GM23338 (cell line): ENCODE measurements at regions not wholly inside any gene's neighbourhood (a gene's known extent, or its start where the extent isn't known, plus 50 kb on each side); places are given as distances from the start of the nearest gene placed in this dataset.

ENCODE experiments used
- ATAC-seq: fragments of 200-7000 bp; cut with Tn5 transposase; 3 replicates; pipeline ENCODE4 v1.9.1; 2020
- DNase-seq: peaks from one replicate; pipeline ENCODE4 v3.0.0-alpha.2; 2015; ENCODE audit warnings: low spot score
- H2AFZ ChIP-seq: fragments of 200-600 bp; sonication (generic); 2 replicates; pipeline ENCODE4 v1.8.0; 2016; ENCODE audit warnings: antibody characterized with exemption, mild to moderate bottlenecking, moderate library complexity
- H3F3A ChIP-seq: fragments of 200-600 bp; sonication (generic); replicated peaks from 2 replicates; pipeline ENCODE4 v1.8.0; 2017; ENCODE audit warnings: antibody characterized with exemption, mixed run types, low read depth
- H3K27ac ChIP-seq: fragments of 200-600 bp; sonication (generic); 2 replicates; pipeline ENCODE4 v1.6.1; 2016; ENCODE audit warnings: low read depth
- H3K27me3 ChIP-seq: fragments of 200-600 bp; sonication (generic); 2 replicates; pipeline ENCODE4 v1.8.0; 2016; ENCODE audit warnings: mild to moderate bottlenecking, mixed run types, moderate library complexity; ENCODE audit not compliant: insufficient read depth
- H3K36me3 ChIP-seq: fragments of 200-600 bp; sonication (generic); 2 replicates; pipeline ENCODE4 v1.8.0; 2016; ENCODE audit warnings: mild to moderate bottlenecking; ENCODE audit not compliant: insufficient read depth
- H3K4me1 ChIP-seq: fragments of 200-600 bp; sonication (generic); 2 replicates; pipeline ENCODE4 v1.8.0; 2016; ENCODE audit warnings: mild to moderate bottlenecking, moderate library complexity; ENCODE audit not compliant: insufficient read depth
- H3K4me2 ChIP-seq: fragments of 200-600 bp; sonication (generic); 2 replicates; pipeline ENCODE4 v1.7.1; 2017; ENCODE audit warnings: mixed run types
- H3K4me3 ChIP-seq: fragments of 200-600 bp; sonication (generic); 2 replicates; pipeline ENCODE4 v1.6.1; 2016; ENCODE audit warnings: mixed run types
- H3K79me2 ChIP-seq: fragments of 200-600 bp; sonication (generic); replicated peaks from 2 replicates; pipeline ENCODE4 v1.8.0; 2017; ENCODE audit warnings: mild to moderate bottlenecking; ENCODE audit not compliant: insufficient read depth
- H3K9me2 ChIP-seq: fragments of 200-600 bp; sonication (generic); 2 replicates; pipeline ENCODE4 v1.8.0; 2017; ENCODE audit not compliant: insufficient read depth
- H4K20me1 ChIP-seq: fragments of 200-600 bp; sonication (generic); replicated peaks from 2 replicates; pipeline ENCODE4 v1.8.0; 2017; ENCODE audit warnings: mild to moderate bottlenecking; ENCODE audit not compliant: insufficient read depth
- H3K27ac Mint-ChIP-seq: 2 replicates; pipeline ENCODE4 v1.8.0; 2020; ENCODE audit warnings: inconsistent platforms, mild to moderate bottlenecking, moderate library complexity, mixed read lengths
- H3K27me3 Mint-ChIP-seq: 3 replicates; pipeline ENCODE4 v1.8.0; 2022; ENCODE audit warnings: low read depth, mild to moderate bottlenecking, moderate library complexity, mixed read lengths, inconsistent platforms; ENCODE audit not compliant: insufficient read depth, poor library complexity
- H3K36me3 Mint-ChIP-seq: 3 replicates; pipeline ENCODE4 v1.8.0; 2021; ENCODE audit warnings: low read depth, mild to moderate bottlenecking, inconsistent platforms, moderate library complexity, mixed read lengths
- H3K4me1 Mint-ChIP-seq: 3 replicates; pipeline ENCODE4 v1.8.0; 2020; ENCODE audit warnings: mild to moderate bottlenecking, inconsistent platforms, mixed read lengths
- H3K4me3 Mint-ChIP-seq: 3 replicates; pipeline ENCODE4 v1.8.0; 2021; ENCODE audit warnings: moderate library complexity, mild to moderate bottlenecking, inconsistent platforms, mixed read lengths
- H3K9me3 Mint-ChIP-seq: 3 replicates; pipeline ENCODE4 v1.8.0; 2020; ENCODE audit warnings: moderate library complexity, mild to moderate bottlenecking, inconsistent platforms, mixed read lengths
- CTCF ChIP-seq, 2 experiments: fragments of 200-600 bp in 1 of 2; sonication (generic) in 1 of 2; conservative IDR thresholded peaks; 2 replicates each; pipeline versions ENCODE4 v1.5.1 to v1.6.1; 2016 to 2017; ENCODE audit warnings: antibody characterized with exemption in 2 of 2, low read depth in 2 of 2, mild to moderate bottlenecking in 2 of 2, moderate library complexity in 1 of 2
- NANOG ChIP-seq: IDR thresholded peaks from 2 replicates; pipeline ENCODE4 v1.6.1; 2016; ENCODE audit warnings: antibody characterized with exemption, borderline replicate concordance
- POLR2AphosphoS5 ChIP-seq: IDR thresholded peaks from 2 replicates; pipeline ENCODE4 v1.6.1; 2016; ENCODE audit warnings: antibody characterized with exemption, low read depth
- REST ChIP-seq: IDR thresholded peaks from one replicate; pipeline ENCODE4 v1.6.1; 2018; ENCODE audit warnings: antibody characterized with exemption; ENCODE audit not compliant: unreplicated experiment
- STAT1 ChIP-seq: IDR thresholded peaks from one replicate; pipeline ENCODE4 v1.6.1; 2016; ENCODE audit warnings: antibody characterized with exemption; ENCODE audit not compliant: unreplicated experiment
- ZNF114 ChIP-seq: fragments of 250-450 bp; sonication (Bioruptor Pico); IDR thresholded peaks from 2 replicates; pipeline ENCODE4 v1.5.0; 2020; ENCODE audit warnings: mild to moderate bottlenecking, moderate library complexity
- ZNF331 ChIP-seq: fragments of 250-450 bp; sonication (Bioruptor Pico); IDR thresholded peaks from 2 replicates; pipeline ENCODE4 v1.5.0; 2020; ENCODE audit warnings: low read depth, mild to moderate bottlenecking, moderate library complexity
- TF ChIP-seq, protein P1 (sequence below): IDR thresholded peaks from 2 replicates; pipeline ENCODE4 v1.6.1; 2016; ENCODE audit warnings: antibody characterized with exemption

DNA sequence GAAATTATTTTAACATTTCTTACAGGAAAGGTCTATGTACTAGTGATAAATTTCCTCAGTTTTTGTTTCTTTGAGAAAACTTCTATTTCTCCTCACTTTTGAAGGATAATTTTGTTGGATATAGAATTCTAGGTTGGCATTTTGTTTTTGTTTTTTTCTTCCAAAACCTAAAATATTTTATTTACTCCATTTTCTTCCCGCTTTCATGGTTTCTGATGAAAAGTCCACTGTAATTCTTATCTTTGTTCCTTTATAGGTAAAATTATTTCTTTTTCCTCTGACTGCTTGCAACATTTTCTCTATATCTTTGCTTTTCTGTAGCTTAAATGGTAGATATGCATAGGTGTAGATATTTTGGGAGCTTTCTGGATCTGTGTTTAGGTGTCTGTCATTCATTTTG lies 153.9 kb upstream of the DSCAM start:
- peaks cover 4% of the 10 kb centered on the region for H3K36me3 Mint-ChIP-seq
- Histone ChIP-seq H3K9me2 (no peaks in the 10 kb centered on the region), H3K4me3 (no peak overlapping the region), H3K27ac (no peak overlapping the region), H3K79me2 (no peaks in the 10 kb centered on the region), H4K20me1 (no peaks in the 10 kb centered on the region), H3K4me2 (no peak overlapping the region), H2AFZ (no peak overlapping the region), H3K36me3 (no peaks in the 10 kb centered on the region; the same call in 1 of the 2 replicates), H3F3A (no peaks in the 10 kb centered on the region), H3K27me3 (no peaks in the 10 kb centered on the region), H3K4me1 (no peaks in the 10 kb centered on the region)
- H3K27me3 Mint-ChIP-seq = no peaks in the 10 kb centered on the region
- H3K9me3 Mint-ChIP-seq = peaks cover 85% of the 10 kb centered on the region
- no peak overlapping the region for H3K27ac Mint-ChIP-seq
- DNase-seq = no peak
- TF ChIP-seq REST = no peak
- no peak for TF ChIP-seq NANOG
- TF ChIP-seq ZNF114 (CRISPR knock-in tag) = no peak
- ATAC-seq = no peak
- no peak overlapping the region for H3K4me3 Mint-ChIP-seq
- H3K4me1 Mint-ChIP-seq = no peaks in the 10 kb centered on the region

DNA sequence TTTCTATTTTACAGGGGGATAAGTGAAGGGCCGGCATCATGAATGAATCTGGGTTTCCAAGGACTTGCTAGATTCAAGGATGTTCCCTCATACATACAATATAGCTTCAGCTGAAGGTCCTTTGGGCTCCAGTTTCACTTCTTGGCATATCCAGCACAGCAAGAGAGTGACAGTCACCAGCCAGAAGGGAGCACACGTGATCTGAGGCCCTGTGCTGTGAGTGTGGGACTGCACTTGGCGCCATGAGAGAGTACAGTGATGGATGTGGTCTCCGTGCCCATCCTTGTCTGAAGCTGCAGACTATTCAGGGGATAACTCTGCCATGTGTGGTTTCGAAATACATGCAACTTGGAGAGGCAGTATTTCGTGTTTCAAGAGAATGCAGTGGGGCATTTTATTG lies 159.7 kb upstream of the DSCAM start:
- Histone ChIP-seq H2AFZ (no peak overlapping the region), H3K36me3 (no peaks in the 10 kb centered on the region), H3K4me2 (no peak overlapping the region), H3K79me2 (no peaks in the 10 kb centered on the region), H3K9me2 (no peaks in the 10 kb centered on the region), H3F3A (no peaks in the 10 kb centered on the region), H3K27ac (no peak overlapping the region), H3K4me3 (no peak overlapping the region), H4K20me1 (no peaks in the 10 kb centered on the region), H3K27me3 (no peaks in the 10 kb centered on the region), H3K4me1 (no peaks in the 10 kb centered on the region)
- no peak overlapping the region for H3K4me3 Mint-ChIP-seq
- TF ChIP-seq CTCF (conservative IDR thresholded peaks at IDR 0.05; ENCODE audit: low read depth in 2 of 2) (no peak), POLR2AphosphoS5 (no peak), ZNF114 (CRISPR knock-in tag) (no peak), ZNF331 (no peak), STAT1 (no peak), NANOG (no peak)
- TF ChIP-seq, protein P1, sequence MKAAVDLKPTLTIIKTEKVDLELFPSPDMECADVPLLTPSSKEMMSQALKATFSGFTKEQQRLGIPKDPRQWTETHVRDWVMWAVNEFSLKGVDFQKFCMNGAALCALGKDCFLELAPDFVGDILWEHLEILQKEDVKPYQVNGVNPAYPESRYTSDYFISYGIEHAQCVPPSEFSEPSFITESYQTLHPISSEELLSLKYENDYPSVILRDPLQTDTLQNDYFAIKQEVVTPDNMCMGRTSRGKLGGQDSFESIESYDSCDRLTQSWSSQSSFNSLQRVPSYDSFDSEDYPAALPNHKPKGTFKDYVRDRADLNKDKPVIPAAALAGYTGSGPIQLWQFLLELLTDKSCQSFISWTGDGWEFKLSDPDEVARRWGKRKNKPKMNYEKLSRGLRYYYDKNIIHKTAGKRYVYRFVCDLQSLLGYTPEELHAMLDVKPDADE = no peak
- H3K27ac Mint-ChIP-seq = no peak overlapping the region
- DNase-seq (no peak), ATAC-seq (no peak)
- peaks cover 5% of the 10 kb centered on the region; the same call in 2 of the 3 replicates for H3K36me3 Mint-ChIP-seq
- H3K9me3 Mint-ChIP-seq = peaks cover 79% of the 10 kb centered on the region
- H3K4me1 Mint-ChIP-seq = no peaks in the 10 kb centered on the region; the same call in 2 of the 3 replicates
- H3K27me3 Mint-ChIP-seq = no peaks in the 10 kb centered on the region
